RCC 7860 (cell line): ENCODE measurements at regions not wholly inside any gene's neighbourhood (a gene's known extent, or its start where the extent isn't known, plus 50 kb on each side); places are given as distances from the start of the nearest gene placed in this dataset.
"Not testable (repeated sequence)": the region's sequence is repeated elsewhere in the genome, so short reads cannot be mapped to it uniquely, and the experiment has no call there.

Experiments used
- DNase-seq: peaks from one replicate; pipeline ENCODE4 v3.0.0-alpha.2; 2015; ENCODE audit warnings: low spot score
- FAIRE-seq: peaks from 2 replicates; lab custom pipeline; 2012; peaks lifted over from hg19 to GRCh38; lab: Jason Lieb, UNC

DNA sequence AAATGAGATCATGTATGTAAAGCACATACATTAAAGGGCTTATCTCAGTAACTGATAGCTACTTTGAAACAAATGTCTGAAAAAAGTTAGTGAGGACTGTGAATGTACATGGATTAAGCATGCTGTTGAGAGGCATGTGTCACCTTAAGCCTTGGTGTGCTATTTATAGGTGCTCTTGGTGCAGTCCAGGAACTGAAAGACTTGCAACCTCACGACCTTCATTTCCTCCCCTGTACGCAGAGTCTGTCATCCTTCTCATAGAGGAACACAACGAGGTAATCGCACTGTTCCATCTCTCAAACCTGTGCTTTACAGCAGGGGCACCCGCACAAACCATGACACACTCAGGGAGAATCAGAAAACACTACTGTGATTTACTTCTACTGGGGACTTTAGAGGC, 65.6 kb downstream of the UFM1 start:
- FAIRE-seq (no peak), DNase-seq (no peak)

DNA sequence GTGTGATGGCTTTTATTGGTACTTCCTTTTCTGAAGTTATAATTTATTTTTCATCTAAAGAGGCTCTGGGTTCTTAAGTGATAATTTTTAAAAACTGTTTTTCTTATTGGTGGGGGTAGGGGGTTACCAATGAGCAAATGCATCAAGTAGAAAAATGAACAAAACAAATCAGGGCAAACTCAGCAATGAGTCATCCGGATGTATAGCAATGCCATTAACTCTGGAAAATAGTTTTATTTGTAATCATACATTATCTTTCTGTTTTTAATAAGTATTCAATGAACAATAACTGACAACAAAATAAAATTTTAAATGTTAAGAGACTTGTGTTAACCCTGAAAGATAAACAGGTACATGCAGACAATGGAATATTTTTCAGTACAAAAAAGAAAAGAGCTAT, 67.6 kb downstream of the UFM1 start:
- DNase-seq (no peak), FAIRE-seq (no peak)

DNA sequence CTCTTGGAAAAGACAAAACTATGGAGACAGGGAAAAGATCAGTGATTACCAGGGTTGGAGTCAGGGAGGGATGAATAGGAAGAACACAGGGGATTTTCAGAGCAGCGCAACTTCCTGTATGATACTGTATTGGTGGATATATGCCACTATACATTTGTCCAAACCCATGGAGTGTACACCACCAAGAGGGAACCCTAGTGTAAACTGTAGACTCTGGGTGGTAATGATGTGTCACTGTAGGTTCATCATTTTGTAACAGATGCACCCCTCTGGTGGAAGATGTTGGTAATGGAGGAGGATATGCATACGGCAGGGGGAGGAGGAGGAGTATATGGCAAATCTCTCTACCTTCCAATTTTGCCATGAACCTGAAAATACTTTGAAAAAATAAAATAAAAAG, 68.1 kb downstream of the UFM1 start:
- DNase-seq (no peak), FAIRE-seq (no peak)

DNA sequence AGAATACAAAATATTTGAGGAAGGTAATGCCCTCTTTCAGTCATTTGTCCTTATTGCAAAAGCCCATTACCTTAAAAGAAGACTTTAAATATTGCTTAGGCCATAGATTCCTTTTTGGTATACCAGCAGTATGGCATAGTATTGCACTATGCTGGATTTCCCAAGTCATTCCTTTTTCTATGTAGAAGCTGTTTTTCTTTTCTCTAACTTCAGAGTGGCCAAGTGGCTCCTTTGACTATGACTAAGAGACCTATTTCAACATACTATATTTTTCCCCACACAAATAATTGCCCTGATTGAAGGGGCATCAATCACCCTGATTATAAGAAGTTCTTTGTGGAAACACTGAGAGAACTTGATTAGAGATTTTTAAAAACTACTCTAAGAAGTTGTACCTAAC, 68.6 kb downstream of the UFM1 start:
- DNase-seq = no peak
- FAIRE-seq = no peak

- DNase-seq = no peak
- no peak for FAIRE-seq
These were observed 69.7 kb downstream of the UFM1 start for GRCh38 chr13:38419312-38419873.

GRCh38 chr13:38421590-38422560, 72.2 kb downstream of the UFM1 start:
- no peak for FAIRE-seq

GRCh38 chr13:38429916-38430315, 80.3 kb downstream of the UFM1 start:
- no peak for FAIRE-seq
- no peak for DNase-seq

More at GRCh38 chr13:38421590-38422560, 72.2 kb downstream of the UFM1 start:
- DNase-seq = no peak

DNA sequence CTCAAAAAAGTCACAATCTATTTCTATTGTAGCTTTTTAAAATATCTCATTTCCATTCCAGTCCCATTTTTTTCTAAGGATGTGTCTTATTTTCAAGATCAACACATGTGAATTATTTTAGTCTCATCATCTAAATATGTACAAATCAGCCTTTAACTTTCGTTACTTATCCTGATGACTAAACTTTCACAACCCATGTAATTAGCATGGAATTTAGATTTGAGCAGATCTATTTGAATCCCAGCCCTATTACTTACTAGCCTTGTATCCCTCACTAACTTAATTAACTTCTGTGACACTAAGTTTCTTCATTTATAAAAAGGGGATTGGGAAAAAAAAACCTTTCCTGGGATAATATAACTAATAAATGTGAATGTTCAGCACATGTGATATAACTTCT, 81.1 kb downstream of the UFM1 start:
- no peak for DNase-seq
- no peak for FAIRE-seq

- DNase-seq = no peak
- FAIRE-seq = no peak
These were observed 91.0 kb downstream of the UFM1 start for GRCh38 chr13:38440666-38441065.

- DNase-seq (no peak), FAIRE-seq (no peak)
These were observed 95.3 kb downstream of the UFM1 start for GRCh38 chr13:38444904-38445303.

GRCh38 chr13:38452656-38453055, 103.0 kb downstream of the UFM1 start:
- no peak for FAIRE-seq

DNA sequence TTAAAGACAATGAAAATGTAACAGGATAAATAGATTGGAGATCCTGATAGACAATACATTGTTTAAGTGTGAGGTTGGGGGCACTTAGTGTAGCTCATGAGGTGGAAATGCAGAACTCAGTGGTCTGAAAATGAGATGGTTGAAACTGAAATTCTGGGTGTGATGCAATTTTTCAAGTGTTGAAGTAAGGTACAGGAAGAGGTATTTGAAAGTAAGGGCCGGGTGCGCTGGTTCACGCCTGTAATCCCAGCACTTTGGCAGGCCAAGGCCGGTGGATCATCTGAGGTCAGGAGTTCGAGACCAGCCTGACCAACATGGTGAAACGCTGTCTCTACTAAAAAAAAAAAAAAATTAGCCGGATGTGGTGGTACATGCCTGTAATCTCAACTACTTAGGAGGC, 113.0 kb downstream of the UFM1 start:
- FAIRE-seq = no peak
- no peak for DNase-seq

More at GRCh38 chr13:38452656-38453055, 103.0 kb downstream of the UFM1 start:
- no peak for DNase-seq

- FAIRE-seq (no peak), DNase-seq (no peak)
These were observed 113.4 kb downstream of the UFM1 start for GRCh38 chr13:38463048-38463447.

DNA sequence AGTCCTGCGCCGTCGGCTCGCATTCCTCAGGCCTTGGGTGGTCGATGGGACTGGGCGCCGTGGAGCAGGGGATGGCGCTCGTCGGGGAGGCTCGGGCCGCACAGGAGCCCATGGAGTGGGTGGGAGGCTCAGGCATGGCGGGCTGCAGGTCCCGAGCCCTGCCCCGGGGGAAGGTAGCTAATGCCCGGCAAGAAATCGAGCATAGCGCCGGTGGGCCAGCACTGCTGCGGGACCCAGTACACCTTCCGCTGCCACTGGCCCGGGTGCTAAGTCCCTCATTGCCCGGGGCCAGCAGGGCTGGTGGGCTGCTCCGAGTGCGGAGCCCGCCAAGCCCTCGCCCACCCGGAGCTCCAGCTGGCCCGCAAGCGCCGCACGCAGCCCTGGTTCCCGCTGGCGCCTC, 122.8 kb downstream of the UFM1 start:
- not testable (repeated sequence) for DNase-seq, FAIRE-seq

DNA sequence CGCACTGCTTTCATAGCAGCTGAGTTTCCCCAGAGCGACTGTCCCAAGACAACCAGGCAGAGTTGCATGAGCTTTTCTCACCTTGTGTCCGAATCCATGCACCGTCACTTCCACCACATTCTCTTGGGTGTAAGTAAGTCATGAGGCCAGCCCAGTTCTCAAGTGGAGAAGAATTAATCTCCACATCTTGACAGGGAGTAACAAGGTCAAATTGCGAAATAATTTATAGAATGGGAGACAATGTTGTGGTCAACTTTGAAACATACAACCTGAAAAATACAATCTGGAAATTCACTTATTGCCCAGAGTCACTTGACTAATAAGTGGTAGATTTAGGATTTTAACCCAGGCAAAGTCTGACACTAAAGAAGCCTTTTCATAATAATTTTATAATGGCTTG, 123.7 kb downstream of the UFM1 start:
- FAIRE-seq (no peak), DNase-seq (no peak)

GRCh38 chr13:38477676-38478075, 128.0 kb downstream of the UFM1 start:
- FAIRE-seq (no peak), DNase-seq (no peak)

GRCh38 chr13:38483623-38484022, 134.0 kb downstream of the UFM1 start:
- FAIRE-seq (no peak), DNase-seq (no peak)

GRCh38 chr13:38490657-38491056, 141.0 kb downstream of the UFM1 start:
- DNase-seq (no peak), FAIRE-seq (no peak)

DNA sequence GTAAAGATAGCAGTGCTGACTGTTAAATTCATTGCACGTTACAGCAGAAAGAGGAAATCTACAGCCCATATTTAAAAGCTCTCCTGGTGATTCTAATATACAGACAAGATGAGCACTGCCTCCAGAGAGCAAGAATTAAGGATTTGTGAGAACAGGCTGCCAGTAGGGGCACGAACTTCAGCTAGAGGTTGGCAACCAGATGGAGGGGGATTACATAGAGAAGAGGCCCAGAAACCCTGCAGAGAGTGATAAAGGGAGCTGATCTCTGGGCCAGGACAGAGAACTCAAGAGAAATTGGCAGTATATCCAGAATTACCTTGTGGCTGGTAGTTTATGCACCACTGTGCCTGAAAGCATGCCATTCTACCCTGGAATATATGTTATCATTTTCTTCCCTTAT, 144.8 kb downstream of the UFM1 start:
- DNase-seq = no peak
- no peak for FAIRE-seq

DNA sequence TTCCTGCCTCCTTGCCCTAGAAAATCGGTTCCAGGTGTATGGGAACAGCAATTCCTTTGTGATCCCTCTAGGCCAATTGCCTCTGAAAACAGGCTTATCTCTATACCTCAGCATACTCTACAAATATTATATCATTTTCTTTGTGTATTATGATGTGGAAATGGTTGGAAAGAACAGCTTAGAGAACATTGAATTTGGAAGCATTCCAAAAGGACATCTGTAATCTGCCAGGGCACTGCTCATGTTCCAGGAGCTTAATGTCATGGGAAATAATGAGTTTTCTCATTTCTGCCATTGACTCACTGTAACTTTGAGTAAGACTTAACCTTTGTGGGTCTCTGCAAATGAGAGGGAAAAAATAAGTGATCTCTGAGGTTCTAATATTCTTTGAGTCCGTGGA, 147.3 kb downstream of the UFM1 start:
- no peak for FAIRE-seq
- DNase-seq = no peak

DNA sequence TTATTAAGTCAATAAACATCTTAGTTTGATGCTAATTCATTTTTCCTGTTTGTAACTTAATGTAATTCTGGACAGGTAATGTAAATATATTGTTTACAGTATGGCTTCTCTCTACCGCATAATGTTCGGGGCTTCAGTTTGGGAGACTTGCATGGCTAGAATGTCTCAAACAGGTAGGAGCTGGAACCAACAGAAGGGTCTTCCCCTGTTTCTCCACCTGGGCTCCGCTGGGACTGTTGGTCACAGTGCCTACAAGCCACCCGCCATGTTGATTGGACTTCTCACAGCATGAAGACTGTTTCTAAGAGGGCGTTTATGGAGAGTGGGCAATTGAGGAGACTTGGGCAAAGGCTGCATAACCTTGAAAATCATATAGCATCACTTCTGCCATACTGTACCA, 148.6 kb downstream of the UFM1 start:
- FAIRE-seq = no peak
- no peak for DNase-seq

DNA sequence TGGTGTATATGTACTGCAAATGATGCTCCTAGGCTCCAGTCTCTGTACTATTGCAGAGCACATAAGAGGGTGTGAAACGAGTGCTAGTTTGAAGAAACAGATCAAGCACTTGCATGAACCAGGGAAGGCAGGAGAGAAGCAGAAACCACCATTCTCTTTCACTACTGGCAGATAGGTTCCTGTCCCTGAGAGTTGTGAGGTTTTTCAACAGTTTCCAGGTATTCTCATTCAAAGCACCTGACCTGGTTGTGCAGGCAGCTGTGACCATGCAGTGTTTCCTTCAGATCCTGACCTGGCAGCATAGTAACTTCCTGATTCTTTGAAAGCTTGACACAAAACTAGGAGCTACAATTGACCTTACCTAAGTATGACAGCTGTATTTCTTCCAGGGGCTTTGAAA, 164.9 kb downstream of the UFM1 start:
- no peak for FAIRE-seq
- DNase-seq = no peak
